Bronchial epithelial cell (primary cell): ENCODE measurements at regions not wholly inside any gene's neighbourhood (a gene's known extent, or its start where the extent isn't known, plus 50 kb on each side); places are given as distances from the start of the nearest gene placed in this dataset.
A peak's percentile ranks its signal among the peaks of the same experiment; 100 is the strongest.

Source experiments
- DNase-seq: peaks from one replicate; pipeline ENCODE4 v3.0.0-alpha.2; 2010; ENCODE audit warnings: low read depth
- FAIRE-seq: peaks from 2 replicates; lab custom pipeline; 2011; peaks lifted over from hg19 to GRCh38; lab: Jason Lieb, UNC
- H3K27me3 ChIP-seq: 2 replicates; pipeline ENCODE4 v1.5.1; 2011; ENCODE audit warnings: low read length; ENCODE audit not compliant: control insufficient read depth, insufficient read depth
- H3K36me3 ChIP-seq: 2 replicates; pipeline ENCODE4 v1.5.1; 2011; ENCODE audit warnings: low read length; ENCODE audit not compliant: control insufficient read depth, insufficient read depth
- H3K4me3 ChIP-seq: 2 replicates; pipeline ENCODE4 v1.5.1; 2011; ENCODE audit warnings: mild to moderate bottlenecking, low read depth, low read length, control low read depth
- TF ChIP-seq, protein P1 (sequence below): IDR thresholded peaks from 2 replicates; pipeline ENCODE4 v1.5.1; 2011; ENCODE audit warnings: mild to moderate bottlenecking, moderate library complexity, low read length, control low read depth, inconsistent platforms; ENCODE audit not compliant: insufficient read depth, severe bottlenecking

DNA sequence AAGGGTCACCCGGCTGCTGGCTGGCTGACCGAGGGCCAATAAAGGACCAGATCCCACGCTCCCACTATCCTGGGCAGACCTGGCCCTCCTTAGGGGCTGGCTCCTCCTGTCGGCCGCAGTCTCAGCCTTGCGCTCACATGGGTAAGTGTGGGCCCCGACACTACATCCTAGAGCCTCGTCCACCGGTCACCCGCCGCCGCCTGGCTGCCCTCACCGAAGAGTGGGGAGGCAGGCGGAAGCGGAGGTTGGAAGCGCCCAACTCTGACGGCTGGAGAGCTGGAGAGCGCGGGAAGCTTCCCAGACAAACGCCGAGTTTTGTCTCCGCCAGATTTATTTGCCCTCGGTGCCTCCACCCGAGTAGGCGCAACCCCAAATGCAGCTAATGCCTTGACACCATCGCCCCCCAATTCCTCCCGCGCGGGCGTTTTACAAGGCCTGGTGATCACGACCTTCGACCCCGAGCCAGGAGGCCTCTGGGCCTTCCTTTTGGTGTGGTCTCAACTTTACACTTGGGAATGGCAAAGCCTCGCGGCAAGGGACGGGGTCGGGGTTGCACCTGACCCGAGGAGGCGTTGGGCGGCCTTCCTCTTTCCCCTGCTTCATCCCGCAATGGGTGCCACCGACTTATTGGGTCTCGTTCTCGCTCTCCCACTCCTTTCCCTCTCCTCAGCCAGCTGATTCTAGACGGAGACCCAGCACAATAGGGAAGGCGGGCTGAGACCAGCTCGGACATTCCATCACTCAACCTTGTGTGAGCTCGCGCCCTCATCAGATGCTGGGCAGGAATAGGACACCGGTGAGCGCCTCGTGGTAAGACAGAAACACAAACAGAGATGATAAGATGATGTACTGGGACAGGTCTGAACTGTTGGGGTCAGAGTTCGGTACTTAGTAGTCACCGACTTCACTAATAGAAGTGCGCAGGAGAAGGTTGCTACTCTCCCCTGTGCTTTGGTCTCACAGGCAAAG, 78.3 kb upstream of the ANO4 start:
- H3K4me3 ChIP-seq, result peak overlapping the region; percentile 38
- H3K27me3 ChIP-seq, result peaks cover 3% of the 10 kb centered on the region
- TF ChIP-seq, protein P1, sequence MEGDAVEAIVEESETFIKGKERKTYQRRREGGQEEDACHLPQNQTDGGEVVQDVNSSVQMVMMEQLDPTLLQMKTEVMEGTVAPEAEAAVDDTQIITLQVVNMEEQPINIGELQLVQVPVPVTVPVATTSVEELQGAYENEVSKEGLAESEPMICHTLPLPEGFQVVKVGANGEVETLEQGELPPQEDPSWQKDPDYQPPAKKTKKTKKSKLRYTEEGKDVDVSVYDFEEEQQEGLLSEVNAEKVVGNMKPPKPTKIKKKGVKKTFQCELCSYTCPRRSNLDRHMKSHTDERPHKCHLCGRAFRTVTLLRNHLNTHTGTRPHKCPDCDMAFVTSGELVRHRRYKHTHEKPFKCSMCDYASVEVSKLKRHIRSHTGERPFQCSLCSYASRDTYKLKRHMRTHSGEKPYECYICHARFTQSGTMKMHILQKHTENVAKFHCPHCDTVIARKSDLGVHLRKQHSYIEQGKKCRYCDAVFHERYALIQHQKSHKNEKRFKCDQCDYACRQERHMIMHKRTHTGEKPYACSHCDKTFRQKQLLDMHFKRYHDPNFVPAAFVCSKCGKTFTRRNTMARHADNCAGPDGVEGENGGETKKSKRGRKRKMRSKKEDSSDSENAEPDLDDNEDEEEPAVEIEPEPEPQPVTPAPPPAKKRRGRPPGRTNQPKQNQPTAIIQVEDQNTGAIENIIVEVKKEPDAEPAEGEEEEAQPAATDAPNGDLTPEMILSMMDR, result no peak
- no peak for DNase-seq
- no peaks in the 10 kb centered on the region for H3K36me3 ChIP-seq
- no peak for FAIRE-seq

DNA sequence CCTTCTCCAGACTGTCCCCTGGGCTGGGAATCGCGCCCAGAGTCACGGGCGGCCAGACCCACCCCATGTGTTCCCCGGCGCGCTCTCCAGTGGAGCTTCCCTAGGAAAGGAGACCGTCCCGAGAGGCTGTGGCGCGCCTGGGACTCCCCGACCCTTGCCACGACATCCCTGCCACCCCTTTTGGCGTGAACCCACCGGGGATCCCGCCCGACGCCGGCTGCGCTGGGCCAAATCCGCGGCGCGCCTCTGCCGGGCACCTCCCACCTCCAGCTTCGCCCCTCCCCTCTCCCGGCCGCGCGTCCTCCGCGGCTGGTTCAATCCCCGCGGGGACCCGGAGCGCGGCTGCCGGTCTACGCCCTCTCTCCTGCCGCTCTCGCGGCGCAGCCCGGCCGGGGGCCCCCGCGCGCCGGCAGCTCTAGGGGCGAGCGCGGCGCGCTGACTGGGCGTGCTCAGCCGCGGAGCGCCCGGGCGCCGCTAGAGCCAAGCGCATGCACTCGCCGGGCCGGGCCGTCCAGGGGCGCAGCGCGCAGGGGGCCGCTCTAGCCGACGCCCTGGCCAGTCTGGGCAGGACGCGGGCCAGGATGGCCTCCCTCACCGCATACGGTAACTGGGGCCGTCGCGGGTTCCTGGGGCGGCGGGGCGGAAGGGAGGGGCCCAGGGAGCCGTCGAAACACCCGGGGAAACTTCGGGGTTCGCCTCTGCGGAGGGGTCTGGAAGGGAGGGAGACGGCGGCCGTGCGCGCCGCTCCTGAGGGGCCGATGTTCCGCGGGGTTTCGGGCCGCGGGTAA, 77.4 kb upstream of the ANO4 start:
- Histone ChIP-seq H3K36me3 (no peaks in the 10 kb centered on the region), H3K4me3 (peak overlapping the region; percentile 38), H3K27me3 (peaks cover 3% of the 10 kb centered on the region)
- DNase-seq (no peak), FAIRE-seq (no peak)
- TF ChIP-seq, protein P1, result no peak

DNA sequence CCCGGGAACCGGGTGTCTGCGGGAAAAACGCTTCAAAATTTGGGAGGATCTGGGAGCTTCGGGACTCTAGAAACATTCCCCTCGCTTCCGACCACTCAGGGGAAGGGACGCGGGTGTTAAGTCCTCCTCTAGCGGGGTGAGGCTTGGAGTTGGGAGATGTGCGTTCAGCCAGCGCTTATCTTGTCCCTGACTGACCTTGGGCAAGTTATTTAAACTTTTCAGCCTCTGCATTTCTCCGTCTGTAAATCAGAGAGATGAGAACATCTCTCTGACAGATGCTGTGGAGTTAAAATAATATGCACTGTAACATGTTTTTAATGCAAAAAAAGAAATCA, 76.9 kb upstream of the ANO4 start:
- TF ChIP-seq, protein P1, result no peak
- Histone ChIP-seq H3K4me3 (peak overlapping the region; percentile 38), H3K36me3 (no peaks in the 10 kb centered on the region), H3K27me3 (peaks cover 3% of the 10 kb centered on the region)
- no peak for FAIRE-seq
- DNase-seq, result no peak

DNA sequence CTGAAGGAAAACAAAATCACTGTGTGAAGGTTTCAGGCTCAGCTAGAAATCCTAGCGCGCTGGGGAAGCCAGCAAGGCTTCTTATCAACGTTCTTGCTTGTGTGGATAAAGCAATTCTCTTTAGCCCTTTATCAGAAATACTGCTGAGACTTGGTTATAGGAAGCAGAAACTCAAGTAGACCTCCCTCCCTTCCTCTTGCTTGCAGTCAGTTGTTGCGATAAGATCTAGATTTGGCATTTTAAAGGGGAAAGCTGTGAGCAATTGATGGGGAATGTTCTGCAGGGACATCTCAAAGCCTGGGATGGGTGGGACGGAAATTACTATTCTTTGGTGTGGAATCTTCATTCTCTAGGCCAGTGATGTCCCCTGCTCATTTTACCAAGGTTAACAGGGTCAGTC, 76.4 kb upstream of the ANO4 start:
- no peak overlapping the region for H3K4me3 ChIP-seq
- DNase-seq (no peak), FAIRE-seq (no peak)
- peaks cover 3% of the 10 kb centered on the region for H3K27me3 ChIP-seq
- H3K36me3 ChIP-seq, result no peaks in the 10 kb centered on the region
- TF ChIP-seq, protein P1, result no peak

DNA sequence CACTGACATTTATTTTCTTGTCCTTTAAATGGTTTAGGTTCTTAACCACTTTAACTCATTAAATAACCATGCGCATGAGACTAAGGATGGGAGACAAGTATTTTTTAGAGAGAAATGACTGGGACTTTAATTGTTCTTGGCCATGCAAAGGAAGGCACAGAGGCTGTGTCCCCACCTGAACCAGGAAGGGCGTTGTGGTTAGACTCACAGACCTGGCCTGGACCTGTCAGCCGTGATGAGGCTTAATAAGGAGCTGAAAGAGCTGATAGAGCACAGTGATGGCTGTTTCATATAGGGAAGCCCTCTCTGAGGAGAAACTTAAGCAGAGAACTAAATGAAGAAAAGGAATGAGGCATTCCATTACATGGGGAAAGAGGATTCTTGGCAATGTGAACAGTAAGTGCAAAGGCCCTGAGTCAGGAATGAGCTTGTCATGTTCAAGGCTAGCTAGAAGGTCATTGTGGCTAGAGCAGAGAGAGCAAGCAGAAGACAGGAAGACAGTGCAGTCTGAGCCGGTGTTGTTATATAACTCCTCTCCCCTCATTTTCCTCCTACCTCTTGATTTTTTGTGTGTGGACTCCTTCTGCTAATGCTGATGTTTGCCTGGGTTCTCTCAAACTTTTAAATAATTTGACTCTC, 74.4 kb upstream of the ANO4 start:
- no peak overlapping the region for H3K4me3 ChIP-seq
- FAIRE-seq, result no peak
- peaks cover 3% of the 10 kb centered on the region for H3K27me3 ChIP-seq
- H3K36me3 ChIP-seq, result no peaks in the 10 kb centered on the region
- TF ChIP-seq, protein P1, result no peak
- peak; percentile 38 for DNase-seq
